Muscle of back (tissue), 3 donors: ENCODE measurements at regions not wholly inside any gene's neighbourhood (a gene's known extent, or its start where the extent isn't known, plus 50 kb on each side); places are given as distances from the start of the nearest gene placed in this dataset.

ENCODE experiments used
- DNase-seq, 3 donors: peaks; one replicate each; pipeline versions ENCODE4 v3.0.0 to v3.0.0-alpha.2; 2013

GRCh38 chr17:65366102-65366844 lies 195.2 kb downstream of the AXIN2 start:
- DNase-seq: no peak

DNA sequence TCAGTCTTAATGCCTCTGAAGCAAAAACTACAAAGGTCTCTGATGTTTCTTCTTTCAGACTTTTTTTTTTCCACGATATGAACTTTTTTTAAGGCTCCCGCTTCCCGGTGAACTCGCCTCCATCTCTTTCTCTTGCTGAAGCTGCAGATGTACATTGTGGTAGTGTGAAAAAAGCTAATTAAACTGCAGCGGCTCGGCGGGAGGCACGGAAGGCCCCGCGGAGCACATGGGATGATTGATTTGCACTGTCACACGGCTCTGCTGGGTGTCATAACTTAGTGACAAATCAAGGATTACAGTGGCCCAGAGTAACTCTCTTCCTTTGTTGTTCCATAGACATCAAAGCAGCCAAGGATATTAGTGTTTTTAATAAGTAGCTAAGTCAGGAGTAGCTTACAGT lies 196.3 kb downstream of the AXIN2 start:
- DNase-seq: no peak

- DNase-seq: no peak
Measured at GRCh38 chr17:65364438-65364837, 197.0 kb downstream of the AXIN2 start.

DNA sequence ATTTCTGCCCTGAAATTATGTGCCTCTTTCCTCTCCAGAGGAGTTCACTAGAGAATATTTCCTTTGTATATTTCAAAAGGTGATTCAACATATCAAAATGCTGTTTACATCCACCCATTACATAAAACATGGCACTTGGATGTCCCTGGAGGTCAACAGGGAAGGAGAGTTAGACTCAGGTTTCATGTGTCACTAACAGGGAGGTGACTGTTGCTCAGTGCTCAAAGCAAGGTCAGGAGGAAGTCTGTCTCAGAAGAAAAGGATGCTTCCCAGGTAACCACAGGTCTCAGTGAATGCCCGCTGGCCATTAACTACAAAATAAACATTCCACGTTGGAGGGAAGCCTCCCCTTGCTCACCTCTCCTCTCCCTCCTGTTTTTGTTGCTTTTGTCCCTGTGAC lies 198.6 kb downstream of the AXIN2 start:
- DNase-seq: no peak

GRCh38 chr17:65360961-65361552 lies 200.4 kb downstream of the AXIN2 start:
- no peak for DNase-seq

- peak in 1 of 3 donors; percentile 61 for DNase-seq
Measured at GRCh38 chr17:65359016-65359415, 202.4 kb downstream of the AXIN2 start.

DNA sequence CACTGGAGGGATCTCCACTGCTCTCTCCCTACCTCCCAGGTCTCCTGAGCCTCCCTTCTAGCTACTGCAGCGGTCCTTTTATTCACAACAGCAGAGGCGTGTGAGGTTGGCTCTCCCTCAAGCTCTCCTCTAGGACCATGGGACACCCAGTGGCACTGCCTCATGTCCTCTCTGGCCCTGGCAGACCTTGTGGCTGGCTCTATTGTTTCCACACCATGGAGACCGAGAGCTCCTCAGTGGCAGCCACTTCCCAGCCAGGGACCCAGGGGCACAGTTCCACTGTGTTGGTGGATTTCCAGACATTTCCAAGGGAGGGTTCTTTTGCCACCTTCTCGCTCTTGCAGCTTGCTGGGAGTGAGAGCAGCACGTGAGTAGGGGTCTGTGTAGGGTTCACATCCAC lies 204.9 kb downstream of the AXIN2 start:
- no peak for DNase-seq

DNA sequence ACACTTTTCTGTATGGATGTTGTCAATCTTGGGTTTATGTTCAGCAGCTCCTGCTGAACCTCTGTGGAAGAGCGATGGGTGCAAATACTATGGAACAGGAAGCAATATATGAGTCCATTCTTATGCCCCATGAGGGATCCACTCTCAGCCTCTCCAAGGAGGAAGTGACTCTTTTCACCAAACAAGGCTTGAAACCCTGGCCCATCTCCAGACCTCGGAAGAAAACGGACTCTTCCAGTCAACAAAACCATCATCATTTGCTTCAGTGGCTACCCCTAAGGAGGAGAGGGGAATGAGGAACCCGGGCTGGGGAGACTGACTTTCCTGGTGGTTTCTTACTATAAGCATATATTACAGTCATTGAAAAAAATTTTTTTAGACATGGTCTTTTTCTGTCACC lies 206.2 kb downstream of the AXIN2 start:
- DNase-seq: no peak

DNA sequence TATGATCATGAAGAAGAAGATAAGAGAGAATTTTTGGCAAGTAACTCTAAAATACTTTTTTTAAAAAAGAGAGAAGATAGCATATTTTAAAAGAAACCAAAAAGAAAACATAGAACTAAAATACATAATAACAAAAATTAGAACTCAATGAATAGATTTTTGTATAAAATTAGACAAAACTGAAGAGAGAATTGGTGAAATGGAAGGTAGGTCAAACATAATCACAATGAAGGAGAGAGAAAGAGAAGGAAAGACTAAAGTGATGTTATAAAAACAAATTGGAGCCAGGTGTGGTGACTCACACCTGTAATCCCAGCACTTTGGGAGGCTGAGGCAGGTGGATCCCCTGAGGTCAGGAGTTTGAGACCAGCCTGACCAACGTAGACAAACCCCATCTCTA lies 211.5 kb downstream of the AXIN2 start:
- DNase-seq: no peak

DNA sequence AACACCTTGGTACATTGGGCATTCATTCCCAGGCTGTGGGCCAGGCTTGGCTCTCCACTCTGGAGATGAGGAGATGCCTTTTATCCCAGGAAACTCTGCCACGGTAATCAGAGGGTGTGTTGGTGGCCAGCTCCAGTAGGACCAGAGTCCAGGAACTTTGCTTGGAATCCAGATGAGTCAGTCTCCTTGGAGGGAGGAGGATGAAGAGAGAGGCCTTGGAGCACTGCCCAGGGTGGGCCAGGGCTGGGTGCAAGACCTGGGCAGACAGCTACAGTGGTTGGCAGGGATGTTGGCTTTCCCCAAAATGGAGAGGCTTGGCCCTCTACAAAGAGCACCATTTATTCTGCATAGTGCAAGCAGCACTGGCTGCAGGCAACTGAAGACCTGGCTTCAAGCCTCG lies 209.0 kb downstream of the RGS9 start:
- no peak for DNase-seq

DNA sequence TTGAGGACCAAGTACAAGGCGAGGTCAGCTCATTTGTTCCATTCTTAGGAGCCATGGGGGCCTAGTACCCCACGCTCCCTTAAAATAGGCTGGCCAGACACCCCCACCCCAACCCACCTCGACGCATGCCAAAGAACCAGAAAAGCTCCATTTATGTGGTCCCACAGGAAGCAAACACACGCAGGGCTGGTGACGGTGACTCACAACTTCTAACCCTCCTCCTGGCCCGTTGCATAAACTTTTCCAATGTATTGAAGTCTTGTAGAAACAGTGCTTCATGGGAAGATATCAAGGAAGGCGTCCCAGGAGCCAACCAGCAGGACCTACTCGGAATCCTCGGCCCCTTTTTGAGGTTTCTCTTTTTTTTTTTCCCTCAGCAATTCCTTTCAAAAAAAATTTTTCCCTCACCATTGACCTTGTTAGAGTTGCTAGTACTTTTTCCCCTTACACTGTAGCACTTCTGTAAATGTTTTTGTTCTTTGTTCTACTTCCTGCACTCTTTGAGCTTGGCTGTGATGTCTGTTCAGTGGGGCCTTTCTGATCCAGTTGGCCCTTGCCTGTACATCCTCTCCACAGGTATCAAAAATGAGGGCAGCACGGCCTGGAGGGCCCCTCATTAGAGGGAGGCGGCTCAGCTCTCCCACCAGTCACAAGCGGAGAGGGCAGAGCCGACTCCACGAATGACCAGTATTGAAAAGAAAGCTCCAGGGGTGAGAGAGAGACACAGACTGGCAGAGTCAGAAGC lies 208.3 kb downstream of the RGS9 start:
- no peak for DNase-seq

- no peak for DNase-seq
Measured at GRCh38 chr17:65340401-65340800, 203.2 kb downstream of the RGS9 start.

DNA sequence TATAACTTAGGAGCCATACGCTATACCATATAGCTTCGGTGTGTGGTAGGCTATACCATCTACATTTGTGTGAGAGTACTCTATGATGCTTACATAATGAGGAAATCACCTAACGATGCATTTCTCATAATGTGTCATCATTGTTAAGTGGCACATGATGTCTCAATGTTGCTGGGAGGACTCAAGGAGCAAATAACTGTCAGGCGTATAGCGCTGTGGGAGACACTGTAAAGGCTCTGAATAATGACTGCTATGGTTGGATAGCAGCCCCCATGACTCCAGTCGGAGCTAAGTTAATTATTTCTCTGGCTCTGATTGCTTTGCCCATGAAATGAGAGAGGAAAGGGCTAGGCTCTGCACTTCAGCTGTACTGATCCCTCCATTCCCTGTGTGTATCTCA lies 197.2 kb downstream of the RGS9 start:
- DNase-seq: no peak

- no peak for DNase-seq
Measured at GRCh38 chr17:65332779-65333178, 195.6 kb downstream of the RGS9 start.

DNA sequence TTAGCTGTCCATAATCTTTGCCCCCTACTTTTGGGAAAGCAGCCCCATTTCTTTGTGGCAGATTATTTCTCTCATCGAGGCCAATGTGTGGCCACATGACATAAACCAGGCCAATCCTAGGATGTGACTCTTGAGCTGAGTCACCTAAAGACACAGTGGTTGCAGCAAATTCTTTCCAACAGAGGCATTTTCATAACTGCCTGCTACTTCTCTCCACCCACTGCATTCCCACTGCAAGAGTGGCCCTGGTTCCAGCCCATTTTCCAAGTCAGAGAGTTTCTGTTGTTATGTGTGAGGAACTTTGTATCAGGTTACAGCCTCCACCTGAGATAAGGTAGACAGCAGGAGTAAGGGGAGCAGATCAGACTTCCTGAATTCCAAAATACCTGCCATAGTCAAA lies 195.2 kb downstream of the RGS9 start:
- DNase-seq: no peak

- no peak for DNase-seq
Measured at GRCh38 chr17:65328567-65328966, 191.4 kb downstream of the RGS9 start.

GRCh38 chr17:65324611-65325342 lies 187.6 kb downstream of the RGS9 start:
- peak; percentile 43 to 84 (median 76) for DNase-seq

- no peak for DNase-seq
Measured at GRCh38 chr17:65323049-65323448, 185.9 kb downstream of the RGS9 start.

DNA sequence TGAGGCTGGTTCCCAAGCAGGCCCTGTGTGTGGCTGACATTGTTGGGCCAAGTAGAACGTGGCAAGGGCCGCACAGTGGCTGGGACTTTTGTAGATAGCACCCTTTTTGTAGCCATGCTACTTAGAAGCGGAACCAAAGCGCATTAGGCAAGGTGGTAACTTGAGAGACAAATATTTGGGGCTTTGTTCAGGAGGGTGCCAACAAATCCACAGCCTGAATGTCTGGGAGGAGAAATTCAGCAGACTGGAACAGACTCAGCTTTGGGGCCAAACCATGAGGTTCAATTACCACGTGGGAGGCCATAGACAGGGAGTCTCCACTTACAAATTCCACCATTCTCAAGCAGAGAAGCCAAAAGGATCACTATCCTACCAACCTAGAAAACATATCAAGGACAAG lies 183.7 kb downstream of the RGS9 start:
- no peak for DNase-seq

GRCh38 chr17:65314212-65314611 lies 177.0 kb downstream of the RGS9 start:
- DNase-seq: no peak

GRCh38 chr17:65312718-65313377 lies 175.7 kb downstream of the RGS9 start:
- no peak for DNase-seq

- no peak for DNase-seq
Measured at GRCh38 chr17:65311261-65311660, 174.1 kb downstream of the RGS9 start.
